Posterior cingulate gyrus (tissue), 11 donors: ENCODE measurements at regions not wholly inside any gene's neighbourhood (a gene's known extent, or its start where the extent isn't known, plus 50 kb on each side); places are given as distances from the start of the nearest gene placed in this dataset.

Experiments
- DNase-seq, 10 donors: peaks; one replicate each; pipeline versions ENCODE4 v3.0.0 to v3.0.0-alpha.2; 2020 to 2021; ENCODE audit warnings: mixed read lengths in 3 of 10
- intact Hi-C: fragments of 100-400 bp; cut with DNase I; formaldehyde crosslinking; loops from one replicate; pipeline ENCODE4 v1.15.1; 2023

DNA sequence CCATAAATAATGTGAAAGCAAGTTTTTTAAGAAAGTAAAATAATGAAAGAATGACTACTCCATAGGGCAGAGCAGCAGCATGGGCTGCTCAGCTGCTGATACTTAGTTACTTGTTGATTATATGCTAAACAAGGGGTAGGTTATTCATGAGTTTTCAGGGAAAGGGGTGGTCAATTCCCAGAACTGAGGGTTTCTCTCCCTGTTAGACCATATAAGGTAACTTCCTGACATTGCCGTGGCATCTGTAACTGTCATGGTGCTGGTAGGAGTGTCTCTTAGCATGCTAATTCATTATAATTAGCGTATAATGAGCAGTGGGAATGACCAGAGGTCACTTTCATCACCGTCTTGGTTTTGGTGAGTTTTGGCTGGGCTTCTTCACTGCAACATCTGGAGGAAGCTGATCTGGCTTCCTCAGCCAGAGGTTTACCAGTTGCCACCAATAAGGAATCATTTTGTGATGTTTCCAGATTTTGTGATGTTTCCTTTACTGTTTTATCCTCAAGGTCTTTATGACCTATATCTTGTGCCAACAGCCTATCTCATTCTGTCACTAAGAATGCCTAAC lies 121.8 kb upstream of the CHL1 start:
- no peak for DNase-seq
- intact Hi-C loops: no loop called here

DNA sequence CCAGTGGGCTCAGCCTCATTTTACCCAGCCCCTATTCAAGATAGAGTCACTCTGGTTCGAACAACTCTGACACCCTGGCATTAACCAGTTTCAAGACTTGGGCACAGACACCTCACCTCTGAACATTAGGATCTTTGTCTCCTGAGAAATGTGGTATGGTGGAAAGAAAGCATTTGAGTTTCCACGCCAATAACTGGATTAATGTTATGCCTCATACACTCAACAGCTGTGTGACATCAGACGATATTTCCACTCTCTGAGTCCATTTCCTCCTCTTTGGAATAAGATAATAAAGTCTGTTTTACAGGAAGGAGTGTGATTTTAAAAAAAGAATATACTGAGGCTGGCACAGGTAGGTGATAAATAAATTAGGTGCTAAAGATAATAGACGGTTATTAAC lies 121.3 kb upstream of the CHL1 start:
- DNase-seq: no peak
- intact Hi-C loops: no loop called here

DNA sequence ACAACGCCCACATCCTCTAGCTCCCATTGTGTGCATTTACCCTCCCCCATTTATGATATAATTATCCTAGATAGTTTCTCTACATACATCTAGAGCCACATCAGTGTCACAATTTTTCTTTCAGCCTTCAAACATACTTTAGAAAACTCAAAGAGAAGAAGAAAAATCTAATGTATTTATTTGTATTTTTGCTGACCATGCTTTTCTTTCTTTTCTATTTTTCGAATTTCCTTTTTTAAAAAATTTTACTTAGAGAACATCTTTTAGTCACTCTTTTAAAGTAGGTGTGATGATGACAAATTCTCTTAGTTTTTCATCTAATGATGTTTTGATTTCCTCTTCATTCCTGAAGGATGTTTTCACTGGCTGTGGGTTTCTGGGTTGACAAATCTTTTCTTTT lies 117.0 kb upstream of the CHL1 start:
- intact Hi-C loops: no loop called here
- no peak for DNase-seq

DNA sequence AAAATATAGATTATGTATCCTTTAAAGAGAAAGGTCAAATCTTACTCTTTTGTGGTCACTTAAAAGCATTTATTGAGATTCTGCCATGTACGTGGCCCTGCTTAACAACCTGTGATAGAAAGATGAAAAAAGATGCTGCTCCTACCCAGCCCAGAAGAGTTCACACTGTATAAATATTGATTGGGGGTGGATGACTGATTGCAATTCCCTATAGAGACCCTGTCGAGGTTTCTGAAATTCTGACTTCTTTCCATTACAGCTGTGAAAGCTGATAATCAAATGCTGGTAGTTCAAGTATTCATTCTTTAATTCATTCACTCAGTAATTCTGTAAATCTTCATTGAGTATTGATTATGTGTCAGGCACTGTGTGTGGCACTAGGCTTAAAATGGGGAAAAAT lies 114.1 kb upstream of the CHL1 start:
- intact Hi-C loops: no loop called here
- no peak for DNase-seq

DNA sequence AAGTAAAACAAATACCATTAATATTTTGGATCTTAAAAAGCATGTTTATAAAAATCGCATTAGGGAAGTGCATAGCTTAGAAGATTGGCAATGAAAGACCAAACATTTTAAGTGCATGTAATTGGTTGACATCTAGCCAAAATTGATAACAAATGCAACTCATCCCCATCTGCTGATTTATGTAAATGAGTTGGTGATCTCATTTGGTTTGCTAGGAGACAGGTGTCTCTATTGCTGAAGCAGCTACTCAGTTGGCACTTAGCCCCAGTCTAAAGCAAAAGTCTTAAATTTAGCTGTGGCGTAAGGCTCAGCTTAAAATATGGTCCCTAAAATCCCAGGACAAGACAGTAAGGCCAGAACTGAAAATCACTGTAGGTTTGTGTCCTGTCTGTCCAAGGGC lies 113.5 kb upstream of the CHL1 start:
- DNase-seq: no peak
- intact Hi-C loops: no loop called here

DNA sequence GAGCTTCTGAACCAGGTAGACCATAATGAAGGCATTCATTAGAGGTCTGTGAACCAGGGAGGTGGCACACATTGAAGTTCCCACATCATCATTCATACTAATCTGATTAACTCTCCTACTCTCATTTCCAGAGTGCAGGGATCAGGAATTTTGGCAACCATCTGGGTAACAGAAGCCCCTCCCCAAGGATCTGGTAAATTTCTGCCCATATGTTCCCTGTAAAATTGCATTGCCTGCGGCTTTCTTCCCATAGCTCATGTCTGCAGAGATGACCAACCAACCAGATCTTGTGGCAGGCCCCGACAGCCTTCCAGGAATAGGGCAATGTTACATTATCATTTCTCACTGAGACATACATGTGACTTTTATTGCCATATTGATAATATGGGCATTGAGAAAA lies 111.4 kb upstream of the CHL1 start:
- DNase-seq: no peak
- intact Hi-C loops: no loop called here

DNA sequence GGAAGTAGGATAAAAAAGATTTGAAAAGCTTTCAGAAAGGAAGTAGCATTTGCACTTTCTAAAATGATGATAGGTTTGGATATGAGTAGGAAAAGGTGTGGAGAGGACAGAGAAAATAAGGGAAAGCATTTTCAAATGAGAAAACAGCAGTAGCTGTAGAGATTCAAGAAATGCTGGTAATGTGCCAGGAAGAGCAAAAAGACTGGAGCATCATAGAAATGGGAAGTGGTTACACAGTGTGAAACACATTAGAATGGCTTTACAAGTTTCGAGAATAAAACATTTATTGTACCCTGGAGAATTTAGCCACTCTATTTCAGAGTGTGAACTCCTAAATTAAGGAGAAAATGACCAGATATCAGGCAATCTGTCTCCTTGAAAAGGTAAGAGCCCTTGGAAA lies 108.3 kb upstream of the CHL1 start:
- intact Hi-C loops: no loop called here

DNA sequence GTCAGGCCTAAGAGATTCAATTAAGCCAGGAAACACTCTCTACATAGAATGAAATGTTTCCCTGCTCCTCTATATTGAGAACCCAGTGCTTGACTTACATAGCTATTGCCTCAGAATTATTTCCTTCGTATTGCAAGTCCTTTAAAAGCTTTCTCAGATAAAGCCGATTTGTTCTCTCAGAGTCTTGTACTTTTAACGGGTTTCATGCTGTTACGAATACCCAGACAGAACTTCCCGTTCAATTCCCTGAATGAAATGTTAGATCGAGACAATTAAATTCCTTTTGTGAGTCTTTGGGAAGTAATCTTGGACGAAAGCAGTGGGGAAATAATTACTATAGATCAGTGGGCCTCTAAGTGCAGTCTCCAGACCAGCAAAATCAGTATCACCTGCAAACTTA lies 102.8 kb upstream of the CHL1 start:
- intact Hi-C loops: no loop called here
- no peak for DNase-seq

More for the DNA sequence above, 108.3 kb upstream of the CHL1 start:
- DNase-seq: no peak

DNA sequence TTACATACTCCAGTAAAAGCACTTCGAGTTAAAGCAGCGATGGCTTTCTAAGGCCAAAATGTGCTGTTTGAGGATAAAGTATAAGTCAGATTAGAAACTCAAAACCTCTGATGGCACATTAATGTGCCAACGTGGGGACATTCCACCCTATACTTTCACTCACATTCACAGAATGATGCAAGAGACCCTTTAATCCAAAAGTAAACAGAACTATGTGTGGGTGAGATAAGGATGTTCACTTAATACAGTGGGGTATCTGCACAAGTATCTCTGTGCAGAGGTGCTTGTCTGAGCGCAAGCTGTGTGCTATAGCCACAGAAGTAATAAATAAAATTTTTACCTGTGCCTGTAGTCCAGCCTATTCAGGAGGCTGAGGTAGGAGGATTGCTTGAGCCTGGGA lies 100.3 kb upstream of the CHL1 start:
- no peak for DNase-seq
- intact Hi-C loops: no loop called here

DNA sequence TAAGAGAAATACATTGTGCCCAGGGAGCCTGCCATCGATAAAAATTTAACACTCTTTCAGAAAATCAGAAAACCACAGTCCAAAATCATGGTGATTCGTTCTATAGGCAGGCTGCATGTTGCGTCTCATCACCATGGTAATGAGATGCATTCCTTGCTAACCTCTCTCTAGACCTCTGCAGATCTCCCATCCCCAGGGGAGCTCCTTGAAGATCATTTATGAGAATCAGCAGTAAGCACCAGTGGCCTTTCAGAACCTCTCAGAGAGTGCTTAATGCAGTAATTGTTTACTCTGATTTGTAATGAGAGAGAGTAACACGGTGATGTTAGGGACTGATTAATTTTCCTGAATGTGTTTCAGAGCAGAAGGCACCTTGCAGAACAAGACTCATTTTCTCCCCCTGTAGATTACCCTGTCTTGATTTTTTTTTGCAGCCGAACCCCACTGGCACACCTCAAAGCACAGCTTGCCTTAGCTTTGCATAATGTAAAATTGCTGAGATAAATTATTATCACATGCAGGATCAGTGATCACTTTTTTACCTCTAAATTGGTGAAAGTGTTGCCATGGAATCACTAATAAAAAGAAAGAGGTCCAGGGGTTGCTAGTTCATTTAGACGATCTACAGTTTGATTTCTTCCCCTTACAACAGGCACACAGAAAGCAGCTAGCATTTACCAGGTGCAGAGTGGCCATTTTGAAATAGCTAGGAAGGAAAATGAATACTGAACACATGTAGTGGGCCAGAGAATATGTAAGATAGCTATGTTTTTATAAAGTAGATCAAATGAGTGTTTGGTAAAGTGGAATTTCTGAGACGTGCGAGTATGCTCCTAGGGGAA lies 98.9 kb upstream of the CHL1 start:
- DNase-seq: no peak
- intact Hi-C loops: no loop called here

DNA sequence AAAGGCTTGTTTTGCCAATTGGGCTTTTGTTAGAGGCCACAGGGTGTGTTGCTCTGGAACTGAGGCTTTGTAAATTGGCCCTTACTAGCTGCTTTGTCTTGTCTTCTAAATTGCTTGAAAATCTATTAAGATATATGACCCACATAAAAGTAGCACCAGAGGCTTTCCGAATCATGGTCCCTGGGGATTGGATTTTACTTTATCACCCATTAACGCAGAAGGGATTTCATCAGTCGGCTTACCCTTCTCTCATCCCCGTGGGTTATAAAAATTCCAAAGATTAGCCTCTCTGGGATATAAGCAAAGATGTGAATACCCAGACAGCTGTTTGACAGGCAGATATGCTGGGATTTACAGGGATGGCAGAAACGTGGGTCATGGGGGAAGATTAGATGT lies 98.3 kb upstream of the CHL1 start:
- DNase-seq: no peak
- intact Hi-C loops: no loop called here

DNA sequence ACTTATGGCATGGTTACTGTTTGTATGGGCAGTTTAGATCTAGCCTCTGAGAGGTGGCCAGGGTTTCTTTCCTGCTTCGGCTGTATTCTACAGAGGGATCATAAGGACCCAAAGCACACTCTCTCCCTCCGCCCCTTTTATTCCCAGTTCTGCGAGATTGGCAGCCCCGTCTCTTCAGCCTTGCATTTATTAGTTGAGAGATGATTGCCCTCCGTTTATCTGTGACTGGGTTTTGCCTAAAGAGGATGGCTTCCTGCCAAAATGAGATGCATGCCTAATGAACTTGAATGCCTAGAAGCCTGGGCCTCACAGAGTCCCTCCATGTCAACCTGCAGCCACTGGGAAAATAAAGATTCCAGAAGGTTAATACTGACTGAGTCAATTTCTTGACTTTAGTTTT lies 97.1 kb upstream of the CHL1 start:
- intact Hi-C loops: no loop called here
- no peak for DNase-seq

DNA sequence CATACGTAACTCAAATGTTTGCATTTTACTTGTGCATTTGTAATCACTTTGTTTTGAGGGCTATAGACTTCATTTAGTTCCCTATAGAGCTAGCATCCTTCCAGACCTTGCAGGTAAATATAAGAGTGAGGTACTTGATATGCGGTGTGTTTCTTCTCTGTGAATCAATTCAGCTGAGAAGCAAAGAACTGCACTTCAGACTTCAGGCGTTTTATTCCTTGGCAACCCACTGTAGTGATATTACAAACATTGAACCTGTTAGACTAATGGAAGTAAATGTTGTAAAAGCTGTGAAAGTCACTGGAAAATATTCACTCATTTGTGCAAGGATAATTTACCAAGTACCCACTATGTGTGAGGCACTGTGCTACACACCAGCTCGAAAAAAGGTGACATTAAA lies 94.1 kb upstream of the CHL1 start:
- no peak for DNase-seq
- intact Hi-C loops: no loop called here

DNA sequence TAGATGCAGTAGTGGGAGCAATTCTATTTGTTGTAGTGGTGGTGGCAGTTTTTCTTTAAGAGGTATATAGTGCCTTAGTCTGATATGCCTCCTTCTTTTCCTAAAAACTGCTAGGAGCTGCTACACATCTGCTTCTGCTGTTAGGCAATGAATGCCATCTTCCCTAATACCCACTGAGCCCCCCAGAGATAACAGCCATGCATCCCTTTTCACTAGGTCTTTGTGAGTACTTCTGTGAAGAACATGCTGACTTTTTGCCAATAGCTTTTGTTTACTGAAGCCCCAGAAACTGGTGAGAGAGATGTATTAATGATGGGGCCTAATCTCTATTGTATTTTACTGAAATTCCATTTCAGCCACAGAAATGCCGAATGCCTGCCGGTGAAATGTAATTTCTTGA lies 92.6 kb upstream of the CHL1 start:
- intact Hi-C loops: no loop called here
- DNase-seq: no peak

DNA sequence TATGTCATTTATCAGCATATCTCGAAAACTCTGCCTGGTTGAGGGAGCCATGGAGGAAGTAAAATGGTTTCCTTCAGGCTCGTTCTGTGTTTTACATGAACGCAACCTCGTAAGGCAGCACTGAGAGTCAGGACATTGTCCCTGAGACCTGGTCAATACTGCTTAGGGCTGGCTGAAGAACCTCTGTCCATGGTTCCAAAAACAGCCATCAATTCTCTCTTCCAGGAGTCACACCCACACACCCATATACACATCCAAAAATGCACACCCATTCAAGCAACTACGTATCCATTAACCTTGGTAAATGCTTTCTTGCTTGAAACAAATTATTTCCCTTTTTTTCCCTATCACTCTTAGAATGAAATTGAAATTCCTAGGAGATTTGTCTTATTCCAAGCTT lies 91.0 kb upstream of the CHL1 start:
- no peak for DNase-seq
- intact Hi-C loops: no loop called here

DNA sequence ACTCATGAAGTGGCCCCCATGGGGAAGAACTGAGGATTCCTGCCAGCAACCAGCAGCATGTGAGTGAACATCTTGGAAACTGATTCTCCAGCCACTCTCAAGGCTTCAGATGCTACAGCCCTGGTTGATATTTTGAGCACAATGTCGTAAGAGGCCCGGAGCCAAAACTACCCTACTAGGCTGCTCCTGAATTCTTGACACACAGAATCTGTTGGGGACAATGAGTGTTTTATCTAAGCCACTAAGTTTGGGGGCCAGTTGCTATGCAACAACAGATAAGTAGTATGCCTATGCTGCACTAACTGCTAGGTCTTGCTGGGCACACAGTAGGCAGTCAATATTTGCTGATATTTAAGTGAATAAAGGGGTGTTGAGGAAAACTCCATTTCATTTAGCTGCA lies 89.9 kb upstream of the CHL1 start:
- DNase-seq: no peak
- intact Hi-C loops: no loop called here

DNA sequence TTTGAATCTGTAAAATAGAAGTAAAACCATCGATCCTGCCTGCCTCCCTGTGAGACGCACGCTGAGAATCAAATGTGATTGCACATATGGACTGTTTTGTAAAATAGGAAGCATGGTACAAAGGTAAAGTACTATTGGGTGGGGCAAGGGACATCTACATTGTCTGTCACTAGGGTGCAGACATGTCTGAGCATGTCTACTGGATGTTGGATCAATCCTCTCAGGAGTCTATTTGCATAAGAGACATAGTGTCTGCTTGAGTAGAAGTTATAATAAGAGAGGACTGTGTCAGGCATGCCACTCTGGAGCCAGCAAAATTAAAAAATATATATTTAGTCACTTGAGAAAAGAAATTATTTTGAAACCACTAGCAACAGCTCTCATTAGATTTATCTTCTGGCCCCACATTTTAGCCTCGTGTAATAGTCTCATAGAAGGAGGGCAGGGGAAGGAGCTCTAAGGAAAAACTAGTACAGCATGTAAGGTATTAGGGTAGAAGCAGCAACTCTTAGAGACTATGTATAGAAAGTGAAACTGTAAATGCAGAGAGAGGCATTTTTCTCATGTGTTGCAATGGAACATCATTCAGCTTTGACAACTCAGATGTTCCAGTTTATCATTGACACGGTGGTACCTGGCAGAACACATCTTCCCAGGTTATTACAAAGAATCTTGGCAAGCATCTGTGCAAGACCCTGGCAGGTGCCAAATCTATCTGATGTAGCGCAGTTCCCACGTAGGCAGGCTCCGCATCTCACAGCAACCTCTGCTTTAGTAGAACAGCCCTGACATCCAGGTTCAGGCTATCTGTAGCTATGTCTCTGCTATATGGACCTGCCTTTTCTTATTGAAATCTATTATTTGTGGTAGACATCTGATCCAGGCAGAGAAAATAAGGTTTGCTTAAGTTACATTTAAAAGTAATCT lies 85.2 kb upstream of the CHL1 start:
- intact Hi-C loops: no loop called here
- no peak for DNase-seq

DNA sequence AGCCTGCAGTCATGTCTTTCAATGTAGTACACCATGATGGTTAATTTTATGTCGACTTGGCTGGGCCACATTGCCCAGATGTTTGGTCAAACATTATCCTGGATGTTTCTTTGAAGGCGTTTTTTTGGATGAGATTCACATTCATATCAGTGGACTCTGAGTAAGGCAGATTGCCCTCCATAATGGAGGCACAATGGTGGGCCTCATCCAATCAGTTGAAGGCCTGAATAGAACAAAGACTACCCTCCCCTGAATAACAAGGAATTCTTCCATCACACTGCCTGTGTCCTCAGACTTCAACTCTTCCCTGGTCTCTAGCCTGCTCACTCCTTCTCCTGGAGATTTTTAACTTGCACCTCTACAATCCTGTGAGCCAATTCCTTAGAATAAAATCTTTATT lies 83.8 kb upstream of the CHL1 start:
- intact Hi-C loops: no loop called here
- DNase-seq: no peak

DNA sequence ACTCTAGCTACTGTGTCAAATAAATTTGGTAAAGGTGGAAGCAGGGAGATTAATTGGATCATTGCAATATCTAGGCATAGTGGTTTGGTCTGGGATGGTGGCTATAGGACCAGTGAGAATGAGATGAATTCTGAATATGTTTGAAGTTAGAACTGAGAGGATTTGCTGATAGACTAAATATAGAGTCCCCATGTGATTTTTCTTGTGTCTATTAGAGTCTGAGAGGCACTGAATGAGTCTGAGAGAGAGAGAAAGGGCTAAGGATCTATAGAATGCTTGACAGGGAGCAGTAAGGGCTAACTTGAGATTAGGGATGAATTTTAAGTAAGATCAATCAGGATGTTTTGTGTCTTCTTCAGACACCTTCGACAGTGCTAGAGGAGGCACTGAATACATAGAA lies 77.9 kb upstream of the CHL1 start:
- no peak for DNase-seq
- intact Hi-C loops: no loop called here

DNA sequence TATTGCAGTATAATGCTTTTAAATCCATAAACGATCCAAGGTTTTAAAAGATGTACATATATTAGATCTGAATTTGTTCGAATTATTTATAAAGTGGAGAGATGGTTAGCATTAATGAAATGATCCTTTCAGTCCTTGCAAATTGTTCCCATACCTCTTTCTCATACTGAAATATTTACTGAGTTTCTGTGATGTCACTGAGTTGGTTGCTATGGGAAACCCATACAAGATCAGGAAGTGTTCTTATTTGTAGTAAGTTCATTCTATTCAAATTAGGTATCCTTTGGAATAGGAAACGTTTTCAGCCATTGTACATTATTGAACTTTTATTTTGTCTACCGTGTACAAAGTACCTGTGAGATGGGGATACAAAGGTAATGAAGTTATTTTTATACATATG lies 73.2 kb upstream of the CHL1 start:
- intact Hi-C loops: no loop called here
- DNase-seq: no peak

DNA sequence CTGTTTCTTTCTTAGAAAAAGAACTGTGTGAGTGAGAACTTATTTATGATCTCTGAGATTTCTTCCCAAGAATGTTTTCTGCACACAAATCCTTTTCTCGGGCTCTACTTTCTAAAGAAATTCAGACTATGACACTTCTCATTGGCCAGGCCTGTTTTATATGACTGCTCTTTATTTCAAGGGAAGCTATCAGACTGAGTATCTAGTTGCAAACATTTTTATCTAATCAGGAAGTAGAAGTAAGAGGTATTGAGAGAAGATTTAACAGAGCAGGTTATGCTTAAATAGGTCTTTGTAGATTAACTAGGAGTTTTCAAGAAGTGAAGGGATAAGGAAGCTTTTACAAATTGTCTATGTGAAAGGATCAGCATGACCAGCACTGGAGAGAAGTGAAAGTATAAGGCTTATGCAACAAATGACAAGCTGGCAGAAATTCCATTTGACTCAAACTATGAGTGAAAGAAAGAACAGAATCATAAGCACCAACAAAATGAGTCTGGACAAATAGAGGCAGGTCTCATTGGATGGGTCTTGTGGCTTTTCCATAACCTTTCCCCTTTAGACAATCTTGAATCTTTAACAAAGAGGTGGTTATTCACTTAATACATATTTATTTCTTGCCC lies 71.9 kb upstream of the CHL1 start:
- no peak for DNase-seq
- intact Hi-C loops: no loop called here
